ENCODE measurements at regions not wholly inside any gene's neighbourhood (a gene's known extent, or its start where the extent isn't known, plus 50 kb on each side); places are given as distances from the start of the nearest gene placed in this dataset.
"Not testable (repeated sequence)": the region's sequence is repeated elsewhere in the genome, so short reads cannot be mapped to it uniquely, and the experiment has no call there.

- no peak for DNase-seq (ENCODE audit: low read depth)
- no peak for TF ChIP-seq CTCF (conservative IDR thresholded peaks at IDR 0.05; ENCODE audit: low read depth, low read length)
- H3K4me3 ChIP-seq (ENCODE audit: low read depth, low read length), result no peak overlapping the region
These were observed 248.9 kb upstream of the ADGRL4 start for GRCh38 chr1:79255421-79255820.

GRCh38 chr1:79252598-79252997 lies 246.1 kb upstream of the ADGRL4 start:
- DNase-seq (ENCODE audit: low read depth), result no peak
- H3K4me3 ChIP-seq (ENCODE audit: low read depth, low read length), result no peak overlapping the region
- TF ChIP-seq CTCF (conservative IDR thresholded peaks at IDR 0.05; ENCODE audit: low read depth, low read length), result no peak

GRCh38 chr1:79239840-79240239 lies 233.3 kb upstream of the ADGRL4 start:
- no peak for TF ChIP-seq CTCF (conservative IDR thresholded peaks at IDR 0.05; ENCODE audit: low read depth, low read length)
- H3K4me3 ChIP-seq (ENCODE audit: low read depth, low read length), result no peak overlapping the region
- no peak for DNase-seq (ENCODE audit: low read depth)

- no peak for DNase-seq (ENCODE audit: low read depth)
- no peak overlapping the region for H3K4me3 ChIP-seq (ENCODE audit: low read depth, low read length)
- no peak for TF ChIP-seq CTCF (conservative IDR thresholded peaks at IDR 0.05; ENCODE audit: low read depth, low read length)
These were observed 228.9 kb upstream of the ADGRL4 start for GRCh38 chr1:79235301-79236002.

GRCh38 chr1:79232818-79233217 lies 226.3 kb upstream of the ADGRL4 start:
- DNase-seq (ENCODE audit: low read depth), result no peak
- H3K4me3 ChIP-seq (ENCODE audit: low read depth, low read length), result no peak overlapping the region
- TF ChIP-seq CTCF (conservative IDR thresholded peaks at IDR 0.05; ENCODE audit: low read depth, low read length), result no peak

- H3K4me3 ChIP-seq (ENCODE audit: low read depth, low read length); DNase-seq (ENCODE audit: low read depth): not testable (repeated sequence)
These were observed 224.2 kb upstream of the ADGRL4 start for GRCh38 chr1:79230751-79231150.

- no peak for TF ChIP-seq CTCF (conservative IDR thresholded peaks at IDR 0.05; ENCODE audit: low read depth, low read length)
- no peak for DNase-seq (ENCODE audit: low read depth)
- H3K4me3 ChIP-seq (ENCODE audit: low read depth, low read length), result no peak overlapping the region
These were observed 220.4 kb upstream of the ADGRL4 start for GRCh38 chr1:79226963-79227362.

Measured in epithelial cell of proximal tubule (primary cell).